Retinal pigment epithelial cell (primary cell): ENCODE measurements at regions not wholly inside any gene's neighbourhood (a gene's known extent, or its start where the extent isn't known, plus 50 kb on each side); places are given as distances from the start of the nearest gene placed in this dataset.

ENCODE experiments used
- DNase-seq: peaks from one replicate; pipeline ENCODE4 v3.0.0-alpha.2; 2010; ENCODE audit warnings: low read depth
- H3K4me3 ChIP-seq: 2 replicates; pipeline ENCODE4 v1.5.1; 2011; ENCODE audit warnings: mild to moderate bottlenecking, low read length, control low read depth, moderate library complexity
- CTCF ChIP-seq: conservative IDR thresholded peaks from 2 replicates; pipeline ENCODE4 v1.5.1; 2011; ENCODE audit warnings: low read depth, low read length, control low read depth, inconsistent platforms

- no peak for TF ChIP-seq CTCF
- no peak for DNase-seq
- H3K4me3 ChIP-seq = no peak overlapping the region
These were observed 363.1 kb downstream of the HINT1 start for GRCh38 chr5:130801963-130802362.

DNA sequence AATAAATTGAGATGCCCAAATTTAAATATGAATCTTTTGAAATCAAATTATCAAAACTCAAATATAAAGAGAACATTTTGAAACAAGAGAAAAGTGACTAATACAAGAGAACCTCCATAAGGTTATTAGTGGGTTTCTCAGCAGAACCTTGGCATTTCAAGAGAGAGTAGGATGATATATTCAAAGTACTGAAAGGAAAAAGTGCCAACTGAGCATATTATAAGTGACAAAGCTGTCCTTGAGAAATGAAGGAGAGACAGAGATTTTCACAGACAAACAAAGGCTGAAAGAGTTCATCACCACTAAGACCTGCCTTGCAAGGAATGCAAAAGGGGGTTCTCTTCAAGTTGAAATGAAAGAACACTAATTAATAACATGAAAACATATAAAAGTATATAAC is 366.0 kb downstream of the HINT1 start:
- DNase-seq = no peak
- no peak for TF ChIP-seq CTCF
- no peak overlapping the region for H3K4me3 ChIP-seq

DNA sequence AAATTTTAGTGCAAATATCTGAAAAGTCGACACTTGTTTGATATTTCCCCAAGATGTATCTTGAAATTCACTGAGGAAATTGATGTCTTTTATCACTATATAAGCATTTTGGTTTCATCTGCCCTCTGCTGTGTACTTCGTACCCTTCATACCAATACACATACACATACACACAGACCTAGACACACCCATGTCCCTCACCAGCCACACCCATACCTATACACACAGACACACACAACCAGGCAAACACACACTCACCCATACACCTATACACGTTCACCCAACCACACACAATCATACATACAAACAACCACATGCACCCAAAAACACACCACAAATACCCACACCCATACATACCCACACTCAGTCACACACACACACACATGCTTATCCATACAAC is 367.8 kb downstream of the HINT1 start:
- DNase-seq = no peak
- H3K4me3 ChIP-seq = no peak overlapping the region
- no peak for TF ChIP-seq CTCF

GRCh38 chr5:130796902-130797301 is 368.2 kb downstream of the HINT1 start:
- no peak for TF ChIP-seq CTCF
- DNase-seq = no peak
- no peak overlapping the region for H3K4me3 ChIP-seq

- no peak for DNase-seq
- no peak overlapping the region for H3K4me3 ChIP-seq
- TF ChIP-seq CTCF = no peak
These were observed 369.0 kb downstream of the HINT1 start for GRCh38 chr5:130796032-130796431.

GRCh38 chr5:130795037-130795436 is 370.0 kb downstream of the HINT1 start:
- no peak for TF ChIP-seq CTCF
- no peak overlapping the region for H3K4me3 ChIP-seq
- no peak for DNase-seq

GRCh38 chr5:130777794-130778193 is 387.3 kb downstream of the HINT1 start:
- no peak for DNase-seq
- no peak overlapping the region for H3K4me3 ChIP-seq
- no peak for TF ChIP-seq CTCF
